GM23338 (cell line): ENCODE measurements at regions not wholly inside any gene's neighbourhood (a gene's known extent, or its start where the extent isn't known, plus 50 kb on each side); places are given as distances from the start of the nearest gene placed in this dataset.

Source experiments
- ATAC-seq: fragments of 200-7000 bp; cut with Tn5 transposase; 3 replicates; pipeline ENCODE4 v1.9.1; 2020
- DNase-seq: peaks from one replicate; pipeline ENCODE4 v3.0.0-alpha.2; 2015; ENCODE audit warnings: low spot score
- H2AFZ ChIP-seq: fragments of 200-600 bp; sonication (generic); 2 replicates; pipeline ENCODE4 v1.8.0; 2016; ENCODE audit warnings: antibody characterized with exemption, mild to moderate bottlenecking, moderate library complexity
- H3F3A ChIP-seq: fragments of 200-600 bp; sonication (generic); replicated peaks from 2 replicates; pipeline ENCODE4 v1.8.0; 2017; ENCODE audit warnings: antibody characterized with exemption, mixed run types, low read depth
- H3K27ac ChIP-seq: fragments of 200-600 bp; sonication (generic); 2 replicates; pipeline ENCODE4 v1.6.1; 2016; ENCODE audit warnings: low read depth
- H3K27me3 ChIP-seq: fragments of 200-600 bp; sonication (generic); 2 replicates; pipeline ENCODE4 v1.8.0; 2016; ENCODE audit warnings: mild to moderate bottlenecking, mixed run types, moderate library complexity; ENCODE audit not compliant: insufficient read depth
- H3K36me3 ChIP-seq: fragments of 200-600 bp; sonication (generic); 2 replicates; pipeline ENCODE4 v1.8.0; 2016; ENCODE audit warnings: mild to moderate bottlenecking; ENCODE audit not compliant: insufficient read depth
- H3K4me1 ChIP-seq: fragments of 200-600 bp; sonication (generic); 2 replicates; pipeline ENCODE4 v1.8.0; 2016; ENCODE audit warnings: mild to moderate bottlenecking, moderate library complexity; ENCODE audit not compliant: insufficient read depth
- H3K4me2 ChIP-seq: fragments of 200-600 bp; sonication (generic); 2 replicates; pipeline ENCODE4 v1.7.1; 2017; ENCODE audit warnings: mixed run types
- H3K4me3 ChIP-seq: fragments of 200-600 bp; sonication (generic); 2 replicates; pipeline ENCODE4 v1.6.1; 2016; ENCODE audit warnings: mixed run types
- H3K79me2 ChIP-seq: fragments of 200-600 bp; sonication (generic); replicated peaks from 2 replicates; pipeline ENCODE4 v1.8.0; 2017; ENCODE audit warnings: mild to moderate bottlenecking; ENCODE audit not compliant: insufficient read depth
- H3K9me2 ChIP-seq: fragments of 200-600 bp; sonication (generic); 2 replicates; pipeline ENCODE4 v1.8.0; 2017; ENCODE audit not compliant: insufficient read depth
- H4K20me1 ChIP-seq: fragments of 200-600 bp; sonication (generic); replicated peaks from 2 replicates; pipeline ENCODE4 v1.8.0; 2017; ENCODE audit warnings: mild to moderate bottlenecking; ENCODE audit not compliant: insufficient read depth
- H3K27ac Mint-ChIP-seq: 2 replicates; pipeline ENCODE4 v1.8.0; 2020; ENCODE audit warnings: inconsistent platforms, mild to moderate bottlenecking, moderate library complexity, mixed read lengths
- H3K27me3 Mint-ChIP-seq: 3 replicates; pipeline ENCODE4 v1.8.0; 2022; ENCODE audit warnings: low read depth, mild to moderate bottlenecking, moderate library complexity, mixed read lengths, inconsistent platforms; ENCODE audit not compliant: insufficient read depth, poor library complexity
- H3K36me3 Mint-ChIP-seq: 3 replicates; pipeline ENCODE4 v1.8.0; 2021; ENCODE audit warnings: low read depth, mild to moderate bottlenecking, inconsistent platforms, moderate library complexity, mixed read lengths
- H3K4me1 Mint-ChIP-seq: 3 replicates; pipeline ENCODE4 v1.8.0; 2020; ENCODE audit warnings: mild to moderate bottlenecking, inconsistent platforms, mixed read lengths
- H3K4me3 Mint-ChIP-seq: 3 replicates; pipeline ENCODE4 v1.8.0; 2021; ENCODE audit warnings: moderate library complexity, mild to moderate bottlenecking, inconsistent platforms, mixed read lengths
- H3K9me3 Mint-ChIP-seq: 3 replicates; pipeline ENCODE4 v1.8.0; 2020; ENCODE audit warnings: moderate library complexity, mild to moderate bottlenecking, inconsistent platforms, mixed read lengths
- CREB1 ChIP-seq: fragments of 250-450 bp; sonication (Bioruptor Pico); IDR thresholded peaks from 2 replicates; pipeline ENCODE4 v1.5.0; 2020; ENCODE audit warnings: low read depth, mild to moderate bottlenecking, moderate library complexity
- CTCF ChIP-seq, 2 experiments: fragments of 200-600 bp in 1 of 2; sonication (generic) in 1 of 2; conservative IDR thresholded peaks; 2 replicates each; pipeline versions ENCODE4 v1.5.1 to v1.6.1; 2016 to 2017; ENCODE audit warnings: antibody characterized with exemption in 2 of 2, low read depth in 2 of 2, mild to moderate bottlenecking in 2 of 2, moderate library complexity in 1 of 2
- ETS1 ChIP-seq: IDR thresholded peaks from 2 replicates; pipeline ENCODE4 v1.6.1; 2016; ENCODE audit warnings: antibody characterized with exemption
- EZH2 ChIP-seq: fragments of 200-600 bp; sonication (generic); IDR thresholded peaks from one replicate; pipeline ENCODE4 v1.8.0; 2017; ENCODE audit warnings: antibody characterized with exemption, mild to moderate bottlenecking, low read depth; ENCODE audit not compliant: unreplicated experiment
- EZH2phosphoT487 ChIP-seq: fragments of 200-600 bp; sonication (generic); IDR thresholded peaks from one replicate; pipeline ENCODE4 v1.8.1; 2018; ENCODE audit warnings: antibody characterized with exemption; ENCODE audit not compliant: unreplicated experiment
- JUNB ChIP-seq: IDR thresholded peaks from one replicate; pipeline ENCODE4 v1.6.1; 2016; ENCODE audit warnings: antibody characterized with exemption; ENCODE audit not compliant: unreplicated experiment
- NANOG ChIP-seq: IDR thresholded peaks from 2 replicates; pipeline ENCODE4 v1.6.1; 2016; ENCODE audit warnings: antibody characterized with exemption, borderline replicate concordance
- POLR2AphosphoS5 ChIP-seq: IDR thresholded peaks from 2 replicates; pipeline ENCODE4 v1.6.1; 2016; ENCODE audit warnings: antibody characterized with exemption, low read depth
- STAT1 ChIP-seq: IDR thresholded peaks from one replicate; pipeline ENCODE4 v1.6.1; 2016; ENCODE audit warnings: antibody characterized with exemption; ENCODE audit not compliant: unreplicated experiment
- ZNF114 ChIP-seq: fragments of 250-450 bp; sonication (Bioruptor Pico); IDR thresholded peaks from 2 replicates; pipeline ENCODE4 v1.5.0; 2020; ENCODE audit warnings: mild to moderate bottlenecking, moderate library complexity
- ZNF331 ChIP-seq: fragments of 250-450 bp; sonication (Bioruptor Pico); IDR thresholded peaks from 2 replicates; pipeline ENCODE4 v1.5.0; 2020; ENCODE audit warnings: low read depth, mild to moderate bottlenecking, moderate library complexity
- TF ChIP-seq, protein P1 (sequence below): IDR thresholded peaks from one replicate; pipeline ENCODE4 v1.6.1; 2018; ENCODE audit warnings: antibody characterized with exemption; ENCODE audit not compliant: unreplicated experiment
- TF ChIP-seq, protein P2 (sequence below): fragments of 250-450 bp; sonication (Bioruptor Pico); IDR thresholded peaks from 2 replicates; pipeline ENCODE4 v1.5.0; 2020; ENCODE audit warnings: mild to moderate bottlenecking, moderate library complexity

- Histone ChIP-seq H4K20me1 (no peaks in the 10 kb centered on the region), H3K4me3 (no peak overlapping the region), H3K36me3 (no peaks in the 10 kb centered on the region), H2AFZ (no peak overlapping the region), H3K9me2 (no peaks in the 10 kb centered on the region), H3K79me2 (no peaks in the 10 kb centered on the region), H3K4me1 (no peaks in the 10 kb centered on the region), H3F3A (no peaks in the 10 kb centered on the region), H3K27ac (no peak overlapping the region), H3K4me2 (no peak overlapping the region), H3K27me3 (no peaks in the 10 kb centered on the region)
- H3K4me3 Mint-ChIP-seq, result no peak overlapping the region
- ATAC-seq (no peak), DNase-seq (no peak)
- no peaks in the 10 kb centered on the region for H3K4me1 Mint-ChIP-seq
- H3K9me3 Mint-ChIP-seq, result no peaks in the 10 kb centered on the region
- no peaks in the 10 kb centered on the region for H3K36me3 Mint-ChIP-seq
- H3K27me3 Mint-ChIP-seq, result no peaks in the 10 kb centered on the region
- no peak overlapping the region for H3K27ac Mint-ChIP-seq
- TF ChIP-seq ZNF114 (CRISPR knock-in tag), result no peak
- no peak for TF ChIP-seq ETS1
- no peak for TF ChIP-seq STAT1
- TF ChIP-seq, protein P1, sequence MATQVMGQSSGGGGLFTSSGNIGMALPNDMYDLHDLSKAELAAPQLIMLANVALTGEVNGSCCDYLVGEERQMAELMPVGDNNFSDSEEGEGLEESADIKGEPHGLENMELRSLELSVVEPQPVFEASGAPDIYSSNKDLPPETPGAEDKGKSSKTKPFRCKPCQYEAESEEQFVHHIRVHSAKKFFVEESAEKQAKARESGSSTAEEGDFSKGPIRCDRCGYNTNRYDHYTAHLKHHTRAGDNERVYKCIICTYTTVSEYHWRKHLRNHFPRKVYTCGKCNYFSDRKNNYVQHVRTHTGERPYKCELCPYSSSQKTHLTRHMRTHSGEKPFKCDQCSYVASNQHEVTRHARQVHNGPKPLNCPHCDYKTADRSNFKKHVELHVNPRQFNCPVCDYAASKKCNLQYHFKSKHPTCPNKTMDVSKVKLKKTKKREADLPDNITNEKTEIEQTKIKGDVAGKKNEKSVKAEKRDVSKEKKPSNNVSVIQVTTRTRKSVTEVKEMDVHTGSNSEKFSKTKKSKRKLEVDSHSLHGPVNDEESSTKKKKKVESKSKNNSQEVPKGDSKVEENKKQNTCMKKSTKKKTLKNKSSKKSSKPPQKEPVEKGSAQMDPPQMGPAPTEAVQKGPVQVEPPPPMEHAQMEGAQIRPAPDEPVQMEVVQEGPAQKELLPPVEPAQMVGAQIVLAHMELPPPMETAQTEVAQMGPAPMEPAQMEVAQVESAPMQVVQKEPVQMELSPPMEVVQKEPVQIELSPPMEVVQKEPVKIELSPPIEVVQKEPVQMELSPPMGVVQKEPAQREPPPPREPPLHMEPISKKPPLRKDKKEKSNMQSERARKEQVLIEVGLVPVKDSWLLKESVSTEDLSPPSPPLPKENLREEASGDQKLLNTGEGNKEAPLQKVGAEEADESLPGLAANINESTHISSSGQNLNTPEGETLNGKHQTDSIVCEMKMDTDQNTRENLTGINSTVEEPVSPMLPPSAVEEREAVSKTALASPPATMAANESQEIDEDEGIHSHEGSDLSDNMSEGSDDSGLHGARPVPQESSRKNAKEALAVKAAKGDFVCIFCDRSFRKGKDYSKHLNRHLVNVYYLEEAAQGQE, result no peak
- no peak for TF ChIP-seq POLR2AphosphoS5
- TF ChIP-seq CREB1 (CRISPR knock-in tag), result no peak
- TF ChIP-seq JUNB, result no peak
- no peak for TF ChIP-seq EZH2
- TF ChIP-seq NANOG, result no peak
- TF ChIP-seq, protein P2, sequence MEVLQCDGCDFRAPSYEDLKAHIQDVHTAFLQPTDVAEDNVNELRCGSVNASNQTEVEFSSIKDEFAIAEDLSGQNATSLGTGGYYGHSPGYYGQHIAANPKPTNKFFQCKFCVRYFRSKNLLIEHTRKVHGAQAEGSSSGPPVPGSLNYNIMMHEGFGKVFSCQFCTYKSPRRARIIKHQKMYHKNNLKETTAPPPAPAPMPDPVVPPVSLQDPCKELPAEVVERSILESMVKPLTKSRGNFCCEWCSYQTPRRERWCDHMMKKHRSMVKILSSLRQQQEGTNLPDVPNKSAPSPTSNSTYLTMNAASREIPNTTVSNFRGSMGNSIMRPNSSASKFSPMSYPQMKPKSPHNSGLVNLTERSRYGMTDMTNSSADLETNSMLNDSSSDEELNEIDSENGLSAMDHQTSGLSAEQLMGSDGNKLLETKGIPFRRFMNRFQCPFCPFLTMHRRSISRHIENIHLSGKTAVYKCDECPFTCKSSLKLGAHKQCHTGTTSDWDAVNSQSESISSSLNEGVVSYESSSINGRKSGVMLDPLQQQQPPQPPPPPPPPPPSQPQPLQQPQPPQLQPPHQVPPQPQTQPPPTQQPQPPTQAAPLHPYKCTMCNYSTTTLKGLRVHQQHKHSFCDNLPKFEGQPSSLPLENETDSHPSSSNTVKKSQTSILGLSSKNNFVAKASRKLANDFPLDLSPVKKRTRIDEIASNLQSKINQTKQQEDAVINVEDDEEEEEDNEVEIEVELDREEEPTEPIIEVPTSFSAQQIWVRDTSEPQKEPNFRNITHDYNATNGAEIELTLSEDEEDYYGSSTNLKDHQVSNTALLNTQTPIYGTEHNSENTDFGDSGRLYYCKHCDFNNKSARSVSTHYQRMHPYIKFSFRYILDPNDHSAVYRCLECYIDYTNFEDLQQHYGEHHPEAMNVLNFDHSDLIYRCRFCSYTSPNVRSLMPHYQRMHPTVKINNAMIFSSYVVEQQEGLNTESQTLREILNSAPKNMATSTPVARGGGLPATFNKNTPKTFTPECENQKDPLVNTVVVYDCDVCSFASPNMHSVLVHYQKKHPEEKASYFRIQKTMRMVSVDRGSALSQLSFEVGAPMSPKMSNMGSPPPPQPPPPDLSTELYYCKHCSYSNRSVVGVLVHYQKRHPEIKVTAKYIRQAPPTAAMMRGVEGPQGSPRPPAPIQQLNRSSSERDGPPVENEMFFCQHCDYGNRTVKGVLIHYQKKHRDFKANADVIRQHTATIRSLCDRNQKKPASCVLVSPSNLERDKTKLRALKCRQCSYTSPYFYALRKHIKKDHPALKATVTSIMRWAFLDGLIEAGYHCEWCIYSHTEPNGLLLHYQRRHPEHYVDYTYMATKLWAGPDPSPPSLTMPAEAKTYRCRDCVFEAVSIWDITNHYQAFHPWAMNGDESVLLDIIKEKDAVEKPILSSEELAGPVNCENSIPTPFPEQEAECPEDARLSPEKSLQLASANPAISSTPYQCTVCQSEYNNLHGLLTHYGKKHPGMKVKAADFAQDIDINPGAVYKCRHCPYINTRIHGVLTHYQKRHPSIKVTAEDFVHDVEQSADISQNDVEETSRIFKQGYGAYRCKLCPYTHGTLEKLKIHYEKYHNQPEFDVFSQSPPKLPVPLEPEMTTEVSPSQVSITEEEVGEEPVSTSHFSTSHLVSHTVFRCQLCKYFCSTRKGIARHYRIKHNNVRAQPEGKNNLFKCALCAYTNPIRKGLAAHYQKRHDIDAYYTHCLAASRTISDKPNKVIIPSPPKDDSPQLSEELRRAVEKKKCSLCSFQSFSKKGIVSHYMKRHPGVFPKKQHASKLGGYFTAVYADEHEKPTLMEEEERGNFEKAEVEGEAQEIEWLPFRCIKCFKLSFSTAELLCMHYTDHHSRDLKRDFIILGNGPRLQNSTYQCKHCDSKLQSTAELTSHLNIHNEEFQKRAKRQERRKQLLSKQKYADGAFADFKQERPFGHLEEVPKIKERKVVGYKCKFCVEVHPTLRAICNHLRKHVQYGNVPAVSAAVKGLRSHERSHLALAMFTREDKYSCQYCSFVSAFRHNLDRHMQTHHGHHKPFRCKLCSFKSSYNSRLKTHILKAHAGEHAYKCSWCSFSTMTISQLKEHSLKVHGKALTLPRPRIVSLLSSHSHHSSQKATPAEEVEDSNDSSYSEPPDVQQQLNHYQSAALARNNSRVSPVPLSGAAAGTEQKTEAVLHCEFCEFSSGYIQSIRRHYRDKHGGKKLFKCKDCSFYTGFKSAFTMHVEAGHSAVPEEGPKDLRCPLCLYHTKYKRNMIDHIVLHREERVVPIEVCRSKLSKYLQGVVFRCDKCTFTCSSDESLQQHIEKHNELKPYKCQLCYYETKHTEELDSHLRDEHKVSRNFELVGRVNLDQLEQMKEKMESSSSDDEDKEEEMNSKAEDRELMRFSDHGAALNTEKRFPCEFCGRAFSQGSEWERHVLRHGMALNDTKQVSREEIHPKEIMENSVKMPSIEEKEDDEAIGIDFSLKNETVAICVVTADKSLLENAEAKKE (CRISPR knock-in tag), result no peak
- TF ChIP-seq EZH2phosphoT487, result no peak
- TF ChIP-seq CTCF (conservative IDR thresholded peaks at IDR 0.05; ENCODE audit: low read depth in 2 of 2), result no peak
- TF ChIP-seq ZNF331 (CRISPR knock-in tag), result no peak
Measured at GRCh38 chr9:81877047-81877446, 51.2 kb upstream of the SPATA31D4 start.
